NCI-H345 (cell line): ENCODE measurements at regions not wholly inside any gene's neighbourhood (a gene's known extent, or its start where the extent isn't known, plus 50 kb on each side); places are given as distances from the start of the nearest gene placed in this dataset.

Experiments used
- DNase-seq: peaks from one replicate; lab custom pipeline; 2025; lab: John Stamatoyannopoulos, UW

DNA sequence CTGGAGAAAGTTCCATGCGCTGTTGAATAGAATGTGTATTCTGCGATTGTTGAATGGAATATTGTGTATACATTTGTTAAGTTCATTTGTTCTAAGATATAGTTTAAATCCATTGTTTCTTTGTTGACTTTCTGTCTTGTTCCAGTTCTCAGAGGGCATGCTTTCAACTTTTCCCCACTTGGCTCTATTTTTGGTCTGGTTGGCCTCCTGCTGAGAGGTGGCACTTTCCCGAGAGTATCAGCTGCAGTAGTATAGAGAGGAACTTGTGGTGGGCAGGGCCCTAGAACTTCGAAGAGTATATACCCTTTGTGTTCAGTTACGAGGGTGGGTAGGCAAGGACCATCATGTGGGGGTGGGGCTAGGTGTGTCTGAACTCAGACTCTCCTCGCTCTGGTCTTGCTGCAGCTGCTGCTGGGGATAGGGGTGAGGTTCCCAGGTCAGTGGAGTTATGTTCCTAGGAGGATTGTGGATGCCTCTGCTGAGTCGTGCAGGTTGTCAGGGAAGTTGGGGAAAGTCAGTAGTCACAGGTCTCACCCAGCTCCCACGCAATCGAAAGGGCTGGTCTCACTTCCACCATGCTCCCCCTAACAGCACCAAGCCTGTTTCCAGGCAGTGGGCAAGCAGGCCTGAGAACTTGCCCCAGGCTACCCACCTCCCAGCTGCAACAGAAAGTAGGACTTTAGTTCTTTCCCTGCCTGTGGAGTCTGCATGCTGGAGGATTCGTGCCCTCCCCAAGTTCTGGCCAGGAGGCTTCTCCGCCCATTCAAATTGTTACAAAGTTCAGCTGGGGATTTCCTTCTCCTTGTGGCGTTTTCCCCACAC, 118.9 kb upstream of the SSTR4 start:
- no peak for DNase-seq

DNA sequence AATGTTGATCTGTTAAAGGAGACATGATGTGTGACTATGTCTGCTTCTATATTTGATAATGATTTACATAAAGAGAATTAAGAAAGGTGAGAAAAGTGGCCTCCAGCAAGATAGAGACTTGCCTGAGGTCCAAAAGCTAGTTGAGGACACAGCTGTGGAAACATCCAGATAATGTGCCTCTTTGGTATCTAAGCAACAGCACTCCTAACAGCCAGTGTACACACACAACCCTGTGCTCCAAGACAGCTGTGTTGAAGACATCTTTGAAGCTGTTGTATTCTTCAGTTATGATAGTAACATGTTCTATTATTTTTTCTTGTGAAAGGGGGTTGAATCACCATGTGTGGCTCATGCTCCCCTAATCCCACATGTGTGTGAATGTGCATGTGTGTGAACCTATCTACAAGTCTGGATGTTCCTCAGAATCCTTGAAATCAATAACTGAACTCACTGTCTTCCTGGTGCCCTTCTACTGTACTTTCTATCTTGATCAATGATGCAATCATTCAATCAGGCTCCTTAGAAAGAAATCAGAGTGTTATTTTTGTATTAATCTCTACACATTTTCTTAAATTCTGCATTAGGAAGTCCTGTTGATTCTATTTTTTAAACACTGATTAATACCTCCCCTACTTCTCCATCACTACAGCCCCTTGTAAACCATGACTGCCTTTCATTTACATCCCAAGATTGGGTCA, 116.7 kb upstream of the SSTR4 start:
- peak; percentile 3 for DNase-seq

DNA sequence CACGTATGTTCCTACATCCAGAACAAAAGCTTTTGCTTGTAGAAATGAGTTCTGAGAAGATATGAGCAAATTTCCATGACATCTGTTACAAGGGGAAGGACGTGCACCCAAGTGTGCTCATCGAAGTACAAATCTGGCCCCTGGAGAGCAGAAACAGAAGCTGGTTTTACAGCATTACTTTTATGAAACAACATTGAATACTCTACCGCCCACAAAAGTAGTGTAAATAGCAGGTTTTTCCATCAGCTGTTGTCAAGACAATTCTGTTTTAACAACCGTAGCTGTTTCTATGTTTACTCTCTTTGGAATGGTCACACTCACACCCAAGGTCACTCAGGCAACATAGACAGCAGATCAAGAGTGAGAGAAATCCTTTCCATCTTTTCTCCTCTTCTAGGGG, 114.2 kb upstream of the SSTR4 start:
- no peak for DNase-seq

DNA sequence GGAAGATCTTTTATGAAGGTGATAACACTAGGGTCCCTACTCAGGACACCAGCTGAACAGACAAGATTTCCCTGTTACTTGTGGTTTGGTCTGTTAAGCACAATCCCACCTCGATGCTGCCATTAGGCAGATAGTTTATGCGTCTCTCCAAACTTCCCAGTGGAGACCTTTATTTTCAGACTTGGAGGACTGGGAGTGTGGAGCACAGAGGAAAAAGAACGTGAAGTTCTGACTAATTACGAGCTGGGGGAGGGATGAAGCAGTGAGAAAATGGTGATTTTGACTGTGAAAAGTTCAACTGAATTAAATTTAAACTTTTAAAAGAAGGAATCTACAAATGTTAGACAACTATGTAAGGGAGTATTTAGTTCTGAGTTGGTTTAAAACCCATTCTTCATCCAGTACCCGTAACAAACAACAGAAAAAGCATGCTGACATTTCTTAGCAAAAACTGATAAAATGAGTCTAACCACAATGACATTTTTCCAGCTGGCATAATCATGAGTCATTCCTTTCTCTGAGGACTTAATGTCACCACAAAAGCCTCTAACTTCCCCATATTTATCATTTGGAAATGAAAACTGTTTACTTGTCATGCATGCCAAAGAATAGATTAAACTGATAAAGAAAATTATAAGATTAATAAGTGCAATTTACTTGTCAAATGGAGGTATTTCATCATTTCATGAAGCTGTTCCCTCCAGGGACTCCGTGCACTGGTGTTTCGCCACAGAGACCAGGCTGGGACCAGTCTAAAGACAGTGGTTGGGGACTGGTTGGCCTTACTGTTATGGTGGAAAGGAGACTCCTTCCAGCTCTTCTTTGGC, 113.3 kb upstream of the SSTR4 start:
- no peak for DNase-seq

DNA sequence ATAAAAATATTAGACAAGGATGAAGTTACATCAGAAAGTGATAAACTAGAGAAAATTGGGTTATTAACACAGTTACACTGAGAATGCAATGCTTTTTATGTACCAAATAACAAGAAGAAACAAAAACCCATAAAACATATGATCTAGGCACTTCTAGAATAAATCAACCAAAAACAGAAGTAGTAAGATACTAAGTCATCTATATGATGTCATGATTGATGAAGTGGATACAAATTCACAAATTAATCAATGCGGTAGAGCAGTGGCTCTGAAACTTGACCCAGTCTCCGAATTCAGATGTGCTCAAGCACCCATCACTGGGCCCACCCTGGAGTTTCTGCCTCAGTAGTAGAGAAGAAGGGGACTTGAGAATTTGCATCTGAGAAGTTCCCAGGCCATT, 112.1 kb upstream of the SSTR4 start:
- no peak for DNase-seq

DNA sequence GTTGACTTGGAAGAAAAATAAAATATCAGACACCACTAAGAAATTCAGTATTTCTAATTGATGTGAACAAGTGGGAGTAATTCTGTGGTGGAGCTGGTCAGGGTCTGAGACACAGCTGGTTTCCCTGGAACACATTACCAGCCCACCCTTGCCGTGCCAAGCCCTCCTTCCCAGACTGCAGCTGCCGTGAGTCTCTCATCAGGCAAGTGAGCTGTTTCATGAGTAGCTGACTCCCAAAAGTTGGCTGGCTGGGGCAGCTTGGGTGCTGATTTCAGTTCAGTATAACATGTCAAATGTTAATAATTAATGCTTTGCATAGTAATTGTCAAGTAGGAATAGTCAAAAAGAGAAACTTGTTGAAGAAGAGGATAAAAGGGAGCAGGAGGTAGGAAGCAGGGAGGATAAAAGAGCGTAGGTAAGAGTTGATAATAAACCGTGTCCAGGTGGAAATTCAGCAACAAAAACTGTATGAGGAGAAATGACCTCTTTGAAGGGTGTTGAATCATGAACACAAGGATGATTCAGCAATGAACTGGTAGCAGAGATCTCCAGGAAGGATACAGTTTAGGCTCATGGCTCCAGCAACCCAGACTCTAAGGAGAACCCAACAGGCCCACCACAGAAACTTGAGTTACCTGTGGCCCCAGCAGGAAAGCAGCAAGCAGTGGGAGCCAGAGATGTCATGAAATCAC, 110.9 kb upstream of the SSTR4 start:
- DNase-seq = no peak

DNA sequence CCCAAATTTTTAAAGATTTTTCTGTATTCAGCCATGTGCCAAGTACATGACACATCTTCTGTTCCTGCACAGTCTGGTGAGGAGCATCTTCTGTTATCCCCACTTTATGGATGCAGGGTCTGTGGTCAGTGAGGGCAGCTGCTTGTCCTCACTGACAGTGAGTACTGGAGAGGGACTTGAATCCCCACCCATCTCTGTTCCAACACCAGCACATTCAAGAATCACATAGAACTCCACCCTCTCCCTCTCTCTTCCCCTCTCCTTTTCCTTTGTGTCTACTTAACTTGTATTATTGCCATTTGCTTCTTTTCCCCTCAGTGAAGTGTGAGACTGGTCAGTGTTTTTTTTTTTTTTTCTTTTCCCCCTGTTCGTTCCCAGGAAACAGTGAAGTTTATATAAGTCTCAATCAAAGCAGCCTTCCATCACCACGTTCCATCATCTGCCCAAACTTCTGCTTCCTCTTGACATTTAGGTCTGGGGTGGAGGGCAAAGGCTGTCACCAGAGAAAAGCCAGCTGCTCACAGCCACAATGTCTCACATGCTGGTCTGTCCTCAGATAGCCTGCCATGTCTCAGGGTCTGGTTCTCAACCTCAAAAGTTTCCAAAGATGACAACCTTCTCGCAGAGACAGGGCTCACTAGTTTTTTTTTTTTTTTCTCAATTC, 110.0 kb upstream of the SSTR4 start:
- no peak for DNase-seq

DNA sequence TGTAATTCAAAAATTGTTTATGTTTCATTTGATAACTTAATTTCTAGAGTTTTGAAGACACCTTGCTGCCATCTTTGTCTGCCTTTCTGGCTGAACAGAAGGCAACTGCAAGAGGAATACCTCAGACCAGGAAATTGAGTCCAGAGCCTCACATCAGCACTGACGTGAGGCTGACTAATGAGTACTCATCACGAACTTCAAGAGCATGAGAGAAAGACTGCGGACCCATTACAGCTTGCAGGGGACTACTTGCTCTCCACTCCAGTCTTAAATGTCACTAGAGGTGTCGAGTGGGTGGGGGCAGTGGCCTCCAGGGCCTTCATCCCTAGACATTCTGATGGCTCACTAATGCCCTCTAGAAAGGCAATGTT, 109.5 kb upstream of the SSTR4 start:
- no peak for DNase-seq

DNA sequence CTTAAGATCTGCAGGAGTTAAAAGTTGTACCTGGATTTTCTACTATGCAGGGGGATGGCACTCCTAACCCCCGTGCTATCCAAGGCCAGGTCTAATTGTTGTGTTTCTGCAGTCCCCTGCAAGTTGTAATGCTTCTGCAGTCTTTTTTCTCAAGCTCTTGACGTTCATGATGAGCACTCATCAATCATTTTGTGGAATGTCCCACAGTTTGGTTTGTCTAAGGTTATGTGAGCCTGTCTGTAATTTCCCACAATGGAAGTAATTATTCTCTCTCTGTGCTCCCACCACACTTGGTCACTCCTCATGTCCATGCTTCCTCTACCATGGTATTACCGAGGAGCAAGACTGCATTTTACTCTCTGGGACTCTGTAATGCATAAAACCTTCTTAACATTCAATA, 107.6 kb upstream of the SSTR4 start:
- no peak for DNase-seq

DNA sequence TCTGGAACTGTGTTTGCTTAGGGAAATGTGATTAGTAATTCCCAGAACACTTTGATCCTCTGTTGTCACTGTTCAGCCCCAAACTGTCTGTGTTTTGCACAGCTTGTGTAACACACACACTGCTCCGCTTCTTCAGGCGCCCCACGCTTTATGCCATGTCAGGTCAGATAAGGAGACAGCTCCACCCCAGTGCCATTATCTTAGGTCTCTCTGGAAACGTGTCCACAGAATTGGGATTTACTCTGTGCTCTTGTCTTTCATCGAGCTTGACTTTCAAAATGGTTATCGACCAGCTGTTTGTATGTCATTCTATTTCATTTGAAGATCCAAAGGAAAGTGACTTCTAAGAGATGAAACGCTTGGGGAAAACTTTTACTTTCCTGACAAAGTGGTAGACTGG, 106.4 kb upstream of the SSTR4 start:
- DNase-seq = no peak

DNA sequence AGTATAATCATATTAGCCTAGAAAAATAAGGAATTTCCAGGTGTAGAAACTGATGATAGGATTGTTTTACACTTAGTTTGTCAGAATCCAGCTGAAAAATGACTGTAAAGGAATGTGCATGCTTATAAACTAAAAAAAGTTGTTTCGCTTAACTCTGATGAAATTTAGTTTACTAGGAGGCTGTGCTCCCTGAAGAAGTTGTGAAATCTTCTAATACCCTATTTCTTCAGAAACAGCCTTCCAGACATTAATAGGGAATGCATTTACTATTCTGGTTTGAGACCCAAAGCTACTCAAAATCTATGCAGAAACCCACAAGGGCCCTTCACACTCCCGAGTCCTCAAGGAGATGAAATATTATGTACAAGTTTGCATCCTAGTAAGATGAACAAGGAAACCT, 105.5 kb upstream of the SSTR4 start:
- DNase-seq = no peak

DNA sequence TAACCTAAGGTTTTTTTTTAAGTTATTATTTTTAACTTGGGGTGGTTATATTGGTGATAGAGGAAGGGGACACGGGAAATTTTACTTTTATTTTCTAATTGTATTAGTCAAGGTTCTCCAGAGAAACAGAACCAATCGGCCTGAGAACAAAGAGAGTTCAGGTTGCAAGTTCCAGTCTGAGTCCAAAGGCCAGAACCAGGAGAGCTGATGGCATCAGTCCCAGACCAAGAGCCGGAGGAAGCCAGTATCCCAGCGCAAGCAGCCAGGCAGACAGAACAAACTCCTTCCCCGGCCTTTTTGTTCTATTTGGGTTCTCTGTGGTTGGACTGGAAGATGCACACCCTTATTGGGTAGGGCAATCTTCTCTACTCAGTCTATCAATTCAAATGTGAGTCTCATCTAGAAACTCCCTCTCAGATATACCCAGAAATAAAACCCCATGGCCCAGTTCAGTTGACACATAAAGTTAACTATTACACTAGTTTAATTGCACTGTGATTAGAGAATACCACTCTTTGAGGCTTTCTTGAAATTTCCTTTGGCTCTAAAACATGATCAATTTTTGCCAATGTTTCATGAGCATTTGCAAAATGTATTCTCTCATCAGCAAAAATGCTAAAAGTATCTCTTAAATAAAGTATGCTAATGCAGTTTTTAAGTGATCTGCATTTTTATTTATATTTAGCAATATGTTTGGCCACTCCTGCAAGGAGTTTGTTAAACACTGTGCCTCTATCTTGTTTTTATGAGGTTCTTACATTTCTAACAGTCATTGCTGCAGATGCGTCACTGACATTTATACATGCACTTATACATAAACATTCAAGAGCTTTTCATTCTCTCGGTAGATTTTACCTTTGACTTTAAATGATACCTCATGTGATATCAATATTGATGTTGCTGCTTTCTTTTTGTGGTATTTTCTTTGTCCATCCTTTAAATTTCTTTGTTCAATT, 103.2 kb upstream of the SSTR4 start:
- DNase-seq = no peak

DNA sequence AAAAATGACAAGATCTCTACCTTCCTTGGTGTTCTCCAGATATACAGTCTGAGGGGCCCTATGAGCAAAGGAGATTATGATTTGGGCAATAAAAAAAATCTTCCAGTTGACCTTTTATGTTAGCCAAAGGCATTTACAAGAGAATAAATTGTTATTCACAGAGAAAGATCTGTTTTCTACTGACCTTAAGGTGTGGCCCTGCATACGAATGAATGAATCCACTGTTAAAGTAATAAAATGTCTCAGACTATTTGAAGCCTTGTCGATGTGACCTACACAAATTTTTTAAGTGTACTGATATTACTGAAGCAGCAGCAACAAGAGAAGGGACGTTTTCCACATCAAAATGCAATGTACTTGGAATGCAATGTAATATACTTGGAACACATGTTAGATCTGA, 95.9 kb upstream of the SSTR4 start:
- DNase-seq = no peak

DNA sequence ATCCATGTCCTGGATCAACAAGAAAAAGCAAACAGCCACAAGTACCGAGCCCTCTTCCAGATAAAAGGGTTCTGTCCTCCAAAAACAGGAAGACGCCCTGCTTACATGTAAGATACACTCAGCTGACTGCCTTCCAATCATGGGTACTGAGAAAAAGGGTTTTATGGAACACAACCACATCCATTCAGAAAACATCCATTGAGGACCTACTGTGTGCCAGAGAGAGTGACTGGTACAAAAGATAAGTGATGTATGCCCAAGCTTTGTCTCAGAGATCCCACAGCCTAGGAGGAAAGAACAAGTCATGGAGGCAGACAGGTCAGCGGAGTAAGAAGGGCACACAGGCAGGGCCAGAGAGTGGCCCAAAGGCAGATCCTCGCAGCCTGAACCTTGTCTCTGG, 94.8 kb upstream of the SSTR4 start:
- DNase-seq = no peak

DNA sequence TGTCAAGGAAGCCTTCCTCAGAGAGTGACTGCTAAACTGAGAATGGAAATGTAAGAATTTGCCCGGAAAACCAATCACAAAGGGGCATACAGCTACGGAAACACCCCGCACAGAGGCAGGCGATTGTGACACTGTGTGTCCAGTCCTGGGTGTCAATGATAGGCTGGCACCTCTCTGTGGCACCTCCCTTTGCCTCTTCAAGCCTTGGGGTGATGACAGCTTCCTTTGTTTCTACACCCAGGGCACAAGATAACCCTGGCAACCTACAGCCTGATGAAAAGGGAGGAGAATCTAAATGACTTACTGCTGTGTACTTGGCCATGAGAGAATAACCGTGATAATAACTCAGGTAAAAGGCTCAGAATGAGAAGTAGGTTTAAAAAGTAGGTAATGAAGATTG, 93.6 kb upstream of the SSTR4 start:
- DNase-seq = no peak

DNA sequence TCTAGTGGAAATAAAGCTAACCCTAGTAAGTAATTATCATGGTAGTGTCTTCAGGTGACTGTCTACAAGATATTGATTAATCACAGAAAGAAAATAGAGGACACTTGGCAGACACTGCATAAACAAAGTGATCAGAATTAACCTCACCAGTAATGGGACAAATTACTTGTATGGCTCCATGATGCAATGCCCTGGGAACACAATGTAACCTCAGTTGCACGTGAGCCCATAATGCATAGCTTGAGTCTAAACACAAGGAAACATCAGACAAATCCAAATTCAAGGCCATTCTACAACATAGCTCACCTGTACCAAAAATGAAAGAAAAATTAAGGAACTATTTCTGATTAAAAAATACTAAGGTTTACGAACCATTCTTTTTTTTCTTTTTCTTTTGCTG, 92.4 kb upstream of the SSTR4 start:
- no peak for DNase-seq

DNA sequence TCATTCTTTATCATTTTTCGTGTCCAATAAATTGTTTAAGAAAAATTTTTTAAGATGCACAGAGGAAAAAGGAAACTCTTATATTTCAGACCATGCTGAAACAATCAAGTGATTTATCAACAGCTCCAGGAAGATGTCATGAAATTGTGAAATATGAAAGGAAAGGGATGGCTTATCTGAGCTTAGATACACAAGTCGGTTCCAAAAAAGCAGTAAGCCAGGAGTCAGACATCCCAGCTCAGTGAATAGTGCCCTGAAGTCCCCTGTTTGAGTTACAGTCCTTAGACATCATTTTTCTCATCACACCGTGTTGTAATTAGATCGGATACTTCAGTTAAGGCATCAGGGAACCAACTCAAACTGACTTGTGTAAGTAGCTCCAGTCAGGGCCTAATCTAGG, 91.0 kb upstream of the SSTR4 start:
- no peak for DNase-seq

DNA sequence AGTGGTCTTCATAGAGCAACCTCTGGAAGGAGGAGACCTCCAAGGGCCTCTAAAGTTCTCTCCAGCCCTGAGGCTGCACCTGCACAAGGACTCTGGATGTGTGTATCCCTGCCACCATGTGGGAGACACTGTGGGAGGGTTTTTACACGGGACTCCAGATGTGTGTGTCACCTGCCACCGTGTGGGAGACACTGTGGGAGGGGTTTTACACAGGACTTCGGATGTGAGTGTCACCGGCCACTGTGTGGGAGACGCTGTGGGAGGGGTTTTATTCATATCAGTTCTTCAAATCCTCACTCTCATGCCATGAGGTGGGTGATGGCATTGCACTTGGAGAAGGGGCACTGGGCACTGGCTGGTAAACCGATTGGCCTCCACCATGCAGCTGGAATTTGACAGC, 90.2 kb upstream of the SSTR4 start:
- DNase-seq = no peak

DNA sequence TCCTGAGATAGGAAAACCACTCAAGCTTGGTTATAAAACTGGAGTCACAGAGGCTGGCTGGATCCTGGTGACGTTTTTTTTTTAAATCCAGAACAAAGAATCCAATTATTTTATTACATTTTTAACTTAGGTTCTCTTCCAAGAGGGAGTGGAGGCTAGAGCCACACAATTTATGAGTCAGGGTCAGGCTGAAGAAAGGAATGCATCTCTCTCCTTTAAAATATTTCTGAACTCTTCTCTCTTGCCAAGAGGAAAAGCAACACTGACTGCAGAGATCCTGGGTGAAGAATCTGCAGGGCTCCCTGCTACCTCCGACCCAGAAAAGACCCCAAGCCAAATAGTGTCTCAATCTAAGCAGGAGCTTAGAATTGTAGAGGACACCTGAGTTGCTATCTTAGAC, 88.5 kb upstream of the SSTR4 start:
- DNase-seq = no peak

DNA sequence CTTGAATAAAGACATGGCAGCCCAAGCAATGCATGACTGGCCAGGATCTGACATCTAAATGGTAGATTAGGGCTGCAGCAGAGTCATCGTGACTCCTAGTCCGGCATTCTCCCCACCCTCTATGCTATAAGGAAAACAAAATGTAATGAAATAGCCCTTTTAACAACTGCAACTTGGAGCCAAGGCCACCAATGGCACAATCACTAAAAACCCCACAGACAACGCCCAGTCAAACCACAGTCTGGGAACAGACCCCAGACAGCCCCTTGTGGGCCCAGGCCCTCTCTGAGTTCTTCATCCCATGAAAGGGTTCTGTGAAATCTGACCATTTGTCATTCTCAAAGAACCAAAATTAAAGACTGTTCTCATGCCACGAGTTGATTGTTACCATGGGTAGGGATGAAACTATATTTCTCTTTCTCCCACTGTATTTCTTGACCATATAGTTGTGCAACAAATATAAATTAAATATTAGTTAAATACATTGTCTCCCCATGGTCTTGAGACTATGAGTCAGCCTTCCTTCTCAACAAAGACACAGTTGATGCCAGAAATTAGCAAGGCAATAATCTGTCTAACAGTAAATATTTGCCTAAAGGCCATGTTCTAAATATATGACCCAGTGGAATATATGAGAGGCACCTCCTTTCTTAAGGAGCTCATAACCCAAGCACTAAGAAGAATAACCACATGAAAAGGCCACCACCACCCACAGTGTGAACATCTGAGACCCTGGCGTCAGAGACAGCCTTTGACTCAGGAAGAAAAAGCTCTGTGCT, 85.6 kb upstream of the SSTR4 start:
- DNase-seq = no peak
